ENCODE measurements at regions not wholly inside any gene's neighbourhood (a gene's known extent, or its start where the extent isn't known, plus 50 kb on each side); places are given as distances from the start of the nearest gene placed in this dataset.

- no peak for DNase-seq
These were observed 601.7 kb upstream of the ARID1B start for GRCh38 chr6:156175433-156175832.

GRCh38 chr6:156174031-156174890 is 602.9 kb upstream of the ARID1B start:
- DNase-seq: no peak

- no peak for DNase-seq
These were observed 607.8 kb upstream of the ARID1B start for GRCh38 chr6:156169371-156169770.

GRCh38 chr6:156167625-156168071 is 609.5 kb upstream of the ARID1B start:
- DNase-seq: peak in 2 of 3 donors; percentile 3 to 4

- DNase-seq: no peak
These were observed 610.1 kb upstream of the ARID1B start for GRCh38 chr6:156167016-156167624.

- DNase-seq: no peak
These were observed 611.1 kb upstream of the ARID1B start for GRCh38 chr6:156166093-156166492.

GRCh38 chr6:156164701-156165452 is 612.3 kb upstream of the ARID1B start:
- no peak for DNase-seq

- DNase-seq: no peak
These were observed 613.9 kb upstream of the ARID1B start for GRCh38 chr6:156163311-156163710.

- no peak for DNase-seq
These were observed 615.7 kb upstream of the ARID1B start for GRCh38 chr6:156161471-156161870.

GRCh38 chr6:156160795-156161165 is 616.4 kb upstream of the ARID1B start:
- DNase-seq: no peak

GRCh38 chr6:156160007-156160794 is 617.0 kb upstream of the ARID1B start:
- DNase-seq: no peak

- no peak for DNase-seq
These were observed 622.3 kb upstream of the ARID1B start for GRCh38 chr6:156154896-156155295.

GRCh38 chr6:156150391-156150790 is 626.8 kb upstream of the ARID1B start:
- no peak for DNase-seq

- no peak for DNase-seq
These were observed 630.3 kb upstream of the ARID1B start for GRCh38 chr6:156146891-156147290.

GRCh38 chr6:156131221-156131903 is 645.8 kb upstream of the ARID1B start:
- DNase-seq: peak; percentile 30 to 31 (median 30)

- DNase-seq: no peak
These were observed 650.6 kb upstream of the ARID1B start for GRCh38 chr6:156126535-156126934.

GRCh38 chr6:156125844-156126243 is 651.3 kb upstream of the ARID1B start:
- no peak for DNase-seq

GRCh38 chr6:156123731-156124130 is 653.4 kb upstream of the ARID1B start:
- no peak for DNase-seq

- no peak for DNase-seq
These were observed 655.2 kb upstream of the ARID1B start for GRCh38 chr6:156121973-156122372.

GRCh38 chr6:156114541-156114940 is 658.9 kb upstream of the NOX3 start:
- DNase-seq: no peak

GRCh38 chr6:156113631-156114030 is 658.0 kb upstream of the NOX3 start:
- no peak for DNase-seq

GRCh38 chr6:156111913-156112312 is 656.3 kb upstream of the NOX3 start:
- no peak for DNase-seq
